Retinal pigment epithelial cell (primary cell): ENCODE measurements at regions not wholly inside any gene's neighbourhood (a gene's known extent, or its start where the extent isn't known, plus 50 kb on each side); places are given as distances from the start of the nearest gene placed in this dataset.

Source experiments
- DNase-seq: peaks from one replicate; pipeline ENCODE4 v3.0.0-alpha.2; 2010; ENCODE audit warnings: low read depth
- H3K4me3 ChIP-seq: 2 replicates; pipeline ENCODE4 v1.5.1; 2011; ENCODE audit warnings: mild to moderate bottlenecking, low read length, control low read depth, moderate library complexity
- TF ChIP-seq, protein P1 (sequence below): conservative IDR thresholded peaks from 2 replicates; pipeline ENCODE4 v1.5.1; 2011; ENCODE audit warnings: low read depth, low read length, control low read depth, inconsistent platforms

- TF ChIP-seq, protein P1, sequence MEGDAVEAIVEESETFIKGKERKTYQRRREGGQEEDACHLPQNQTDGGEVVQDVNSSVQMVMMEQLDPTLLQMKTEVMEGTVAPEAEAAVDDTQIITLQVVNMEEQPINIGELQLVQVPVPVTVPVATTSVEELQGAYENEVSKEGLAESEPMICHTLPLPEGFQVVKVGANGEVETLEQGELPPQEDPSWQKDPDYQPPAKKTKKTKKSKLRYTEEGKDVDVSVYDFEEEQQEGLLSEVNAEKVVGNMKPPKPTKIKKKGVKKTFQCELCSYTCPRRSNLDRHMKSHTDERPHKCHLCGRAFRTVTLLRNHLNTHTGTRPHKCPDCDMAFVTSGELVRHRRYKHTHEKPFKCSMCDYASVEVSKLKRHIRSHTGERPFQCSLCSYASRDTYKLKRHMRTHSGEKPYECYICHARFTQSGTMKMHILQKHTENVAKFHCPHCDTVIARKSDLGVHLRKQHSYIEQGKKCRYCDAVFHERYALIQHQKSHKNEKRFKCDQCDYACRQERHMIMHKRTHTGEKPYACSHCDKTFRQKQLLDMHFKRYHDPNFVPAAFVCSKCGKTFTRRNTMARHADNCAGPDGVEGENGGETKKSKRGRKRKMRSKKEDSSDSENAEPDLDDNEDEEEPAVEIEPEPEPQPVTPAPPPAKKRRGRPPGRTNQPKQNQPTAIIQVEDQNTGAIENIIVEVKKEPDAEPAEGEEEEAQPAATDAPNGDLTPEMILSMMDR, result no peak
- no peak for DNase-seq
- no peak overlapping the region for H3K4me3 ChIP-seq
Measured at GRCh38 chr10:111131168-111131799, 54.5 kb downstream of the ADRA2A start.

GRCh38 chr10:111137007-111137406 is 60.2 kb downstream of the ADRA2A start:
- no peak for DNase-seq
- TF ChIP-seq, protein P1, result no peak
- H3K4me3 ChIP-seq, result no peak overlapping the region

GRCh38 chr10:111137587-111137986 is 60.8 kb downstream of the ADRA2A start:
- H3K4me3 ChIP-seq, result no peak overlapping the region
- TF ChIP-seq, protein P1, result no peak
- no peak for DNase-seq

DNA sequence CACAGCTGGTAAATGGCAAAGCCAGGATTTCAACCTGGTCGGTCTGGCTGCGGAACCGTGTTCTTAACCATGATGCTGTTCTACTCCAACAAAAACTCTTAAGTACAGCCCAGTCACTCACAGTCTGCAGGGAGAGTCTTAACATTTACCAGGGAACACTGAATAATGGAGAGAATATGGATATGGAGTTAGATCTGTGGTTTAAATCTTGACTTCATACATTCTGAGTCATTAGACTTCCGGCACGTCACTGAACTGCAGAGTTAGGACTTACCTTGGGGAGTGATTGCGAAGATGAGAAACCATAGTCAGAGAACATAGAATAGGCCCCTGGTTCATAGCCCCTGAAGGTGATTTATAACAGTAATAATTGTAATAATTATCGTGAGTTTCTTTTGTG is 61.7 kb downstream of the ADRA2A start:
- TF ChIP-seq, protein P1, result no peak
- no peak overlapping the region for H3K4me3 ChIP-seq
- DNase-seq, result no peak

- DNase-seq, result no peak
- TF ChIP-seq, protein P1, result no peak
- H3K4me3 ChIP-seq, result no peak overlapping the region
Measured at GRCh38 chr10:111139567-111139966, 62.7 kb downstream of the ADRA2A start.

GRCh38 chr10:111142092-111142768 is 65.4 kb downstream of the ADRA2A start:
- no peak for DNase-seq
- TF ChIP-seq, protein P1, result no peak
- no peak overlapping the region for H3K4me3 ChIP-seq
